Left ventricle myocardium inferior (tissue), 1 donor: ENCODE measurements at regions not wholly inside any gene's neighbourhood (a gene's known extent, or its start where the extent isn't known, plus 50 kb on each side); places are given as distances from the start of the nearest gene placed in this dataset.

Experiments
- DNase-seq: peaks from one replicate; pipeline ENCODE4 v3.0.0-alpha.2; 2020
- H3K27ac ChIP-seq: fragments of 200-600 bp; replicated peaks from 2 replicates; pipeline ENCODE4 v1.8.0; 2021
- H3K27me3 ChIP-seq: fragments of 200-600 bp; 2 replicates; pipeline ENCODE4 v1.8.0; 2021; ENCODE audit warnings: low read depth
- H3K36me3 ChIP-seq: fragments of 200-600 bp; 2 replicates; pipeline ENCODE4 v1.8.0; 2021
- H3K4me1 ChIP-seq: fragments of 200-600 bp; 2 replicates; pipeline ENCODE4 v1.8.0; 2021
- H3K4me3 ChIP-seq: fragments of 200-600 bp; 2 replicates; pipeline ENCODE4 v1.8.0; 2021; ENCODE audit warnings: mild to moderate bottlenecking, moderate library complexity
- H3K9me3 ChIP-seq: fragments of 200-600 bp; replicated peaks from 2 replicates; pipeline ENCODE4 v1.8.0; 2021
- intact Hi-C: fragments of 100-400 bp; cut with micrococcal nuclease; formaldehyde crosslinking; loops from one replicate; pipeline ENCODE4 v1.11.0; 2022
- TF ChIP-seq, protein P1 (sequence below): fragments of 200-600 bp; IDR thresholded peaks from 2 replicates; pipeline ENCODE4 v1.8.0; 2021; ENCODE audit warnings: antibody characterized with exemption, mild to moderate bottlenecking, borderline replicate concordance
- donor health status: DM: no; HTN: yes; CAD: no; lungs with severe emphysema.

DNA sequence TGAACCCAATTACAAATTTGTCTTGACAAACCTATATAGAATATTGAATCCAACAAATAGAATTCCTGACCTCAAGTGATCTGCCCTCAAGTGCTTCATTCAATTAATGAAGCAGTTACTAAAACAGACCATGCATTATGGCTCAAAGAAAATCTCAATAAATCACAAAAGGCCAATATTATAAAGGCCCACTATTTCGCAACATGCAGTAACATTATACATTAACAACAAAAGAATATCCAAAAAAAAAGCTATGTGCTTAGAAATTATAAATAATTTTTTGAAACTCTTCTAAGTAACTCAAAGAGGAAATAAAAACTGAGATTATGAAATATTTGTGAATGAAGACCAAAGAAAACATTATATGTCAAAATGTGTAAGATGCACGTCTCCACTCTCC is 177.7 kb downstream of the ZNF674 start:
- H3K27me3 ChIP-seq: no peaks in the 10 kb centered on the region
- no peak overlapping the region for H3K4me3 ChIP-seq
- H3K36me3 ChIP-seq: no peaks in the 10 kb centered on the region
- TF ChIP-seq, protein P1, sequence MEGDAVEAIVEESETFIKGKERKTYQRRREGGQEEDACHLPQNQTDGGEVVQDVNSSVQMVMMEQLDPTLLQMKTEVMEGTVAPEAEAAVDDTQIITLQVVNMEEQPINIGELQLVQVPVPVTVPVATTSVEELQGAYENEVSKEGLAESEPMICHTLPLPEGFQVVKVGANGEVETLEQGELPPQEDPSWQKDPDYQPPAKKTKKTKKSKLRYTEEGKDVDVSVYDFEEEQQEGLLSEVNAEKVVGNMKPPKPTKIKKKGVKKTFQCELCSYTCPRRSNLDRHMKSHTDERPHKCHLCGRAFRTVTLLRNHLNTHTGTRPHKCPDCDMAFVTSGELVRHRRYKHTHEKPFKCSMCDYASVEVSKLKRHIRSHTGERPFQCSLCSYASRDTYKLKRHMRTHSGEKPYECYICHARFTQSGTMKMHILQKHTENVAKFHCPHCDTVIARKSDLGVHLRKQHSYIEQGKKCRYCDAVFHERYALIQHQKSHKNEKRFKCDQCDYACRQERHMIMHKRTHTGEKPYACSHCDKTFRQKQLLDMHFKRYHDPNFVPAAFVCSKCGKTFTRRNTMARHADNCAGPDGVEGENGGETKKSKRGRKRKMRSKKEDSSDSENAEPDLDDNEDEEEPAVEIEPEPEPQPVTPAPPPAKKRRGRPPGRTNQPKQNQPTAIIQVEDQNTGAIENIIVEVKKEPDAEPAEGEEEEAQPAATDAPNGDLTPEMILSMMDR: no peak
- H3K9me3 ChIP-seq: no peaks in the 10 kb centered on the region
- H3K27ac ChIP-seq: no peak overlapping the region
- no peak for DNase-seq
- H3K4me1 ChIP-seq: no peaks in the 10 kb centered on the region
- intact Hi-C loops: no loop called here

DNA sequence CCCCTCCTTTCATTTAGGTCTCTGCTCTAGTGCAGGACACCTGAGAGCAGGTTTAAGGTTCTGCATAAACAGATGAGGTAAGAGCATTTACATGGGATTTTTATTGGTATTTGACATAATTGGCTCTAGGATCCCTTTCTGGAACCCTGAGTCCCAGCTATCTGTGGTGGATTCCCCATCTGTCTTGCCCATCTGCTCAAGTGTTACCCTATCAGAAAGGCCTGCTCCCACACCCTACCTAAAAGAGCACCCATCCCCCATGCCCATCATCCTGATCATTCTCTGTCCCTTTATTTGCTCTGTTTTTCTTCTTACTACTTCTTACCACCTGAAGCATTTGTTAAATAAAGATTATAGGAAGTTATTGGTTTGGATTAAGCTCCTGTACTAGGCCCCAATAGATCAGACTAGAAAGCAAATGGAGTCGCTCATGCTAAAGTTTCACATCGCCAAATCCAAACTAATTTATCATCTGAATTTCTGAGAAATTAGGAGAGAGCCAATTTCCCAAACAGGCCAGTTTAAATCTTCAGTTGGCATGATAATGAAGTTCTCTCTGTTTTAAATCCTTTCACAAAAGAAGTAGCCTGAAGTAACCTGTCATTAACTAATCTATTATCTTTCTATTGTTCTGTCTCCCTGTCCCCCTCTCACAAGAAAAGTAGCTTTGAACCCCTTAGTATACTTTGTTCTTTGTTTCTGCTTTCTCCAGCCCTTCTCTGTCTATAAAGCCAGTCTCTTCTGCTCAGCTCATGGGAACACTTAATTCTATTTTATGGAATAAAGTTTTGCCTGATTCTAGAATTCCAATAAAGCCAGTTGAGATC is 178.6 kb downstream of the ZNF674 start:
- no peaks in the 10 kb centered on the region for H3K9me3 ChIP-seq
- no peak overlapping the region for H3K4me3 ChIP-seq
- intact Hi-C loops: no loop called here
- no peak overlapping the region for H3K27ac ChIP-seq
- TF ChIP-seq, protein P1: no peak
- no peak for DNase-seq
- no peaks in the 10 kb centered on the region for H3K4me1 ChIP-seq
- H3K27me3 ChIP-seq: no peaks in the 10 kb centered on the region
- H3K36me3 ChIP-seq: no peaks in the 10 kb centered on the region

DNA sequence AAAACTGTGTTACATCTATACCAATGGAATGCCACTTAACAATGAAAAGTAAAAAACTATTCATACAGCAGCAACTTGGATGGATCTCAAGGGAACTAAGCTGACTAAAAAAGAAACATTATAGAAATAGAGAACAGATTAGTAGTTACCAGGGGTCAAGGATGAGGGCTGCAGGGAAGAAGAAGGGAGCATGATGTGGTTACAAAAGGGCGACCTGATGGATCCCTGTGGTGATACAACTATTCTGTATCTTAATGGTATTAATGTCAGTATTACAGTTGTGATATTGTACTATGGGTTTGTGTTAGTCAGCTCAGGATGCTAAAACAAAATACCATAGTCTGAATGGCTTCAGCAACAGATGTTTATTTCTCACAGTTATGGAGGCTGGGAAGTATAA is 190.7 kb downstream of the ZNF674 start:
- Histone ChIP-seq H3K4me1 (no peaks in the 10 kb centered on the region), H3K36me3 (no peaks in the 10 kb centered on the region), H3K27ac (no peak overlapping the region), H3K4me3 (no peak overlapping the region), H3K9me3 (peaks cover 4% of the 10 kb centered on the region), H3K27me3 (no peaks in the 10 kb centered on the region)
- intact Hi-C loops: no loop called here
- DNase-seq: no peak
- TF ChIP-seq, protein P1: no peak

DNA sequence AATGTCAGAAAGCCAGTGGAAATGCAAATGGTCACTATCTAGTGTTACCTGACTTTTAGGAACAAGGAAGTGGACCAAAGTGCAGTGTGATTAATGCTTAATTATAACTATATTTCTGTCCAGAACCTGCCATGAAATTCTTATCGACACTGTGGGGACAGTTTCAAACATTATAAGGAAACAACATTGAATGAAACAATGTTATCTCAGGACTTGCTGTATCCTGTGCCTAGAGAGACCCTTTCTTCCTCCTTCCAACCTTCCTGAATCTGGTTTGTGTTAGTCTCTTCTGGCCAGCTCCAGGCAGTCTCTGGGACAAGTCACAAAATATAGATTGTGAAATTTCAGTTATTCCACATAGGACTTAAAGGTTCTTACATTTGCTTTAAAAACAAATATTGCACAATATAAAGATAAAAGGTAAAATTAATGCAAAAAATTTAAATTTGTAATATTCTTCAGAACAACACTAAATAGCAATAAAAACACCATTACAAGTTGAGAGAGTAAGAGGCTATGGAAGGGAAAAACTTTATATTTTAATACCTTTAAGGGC is 203.4 kb downstream of the ZNF674 start:
- Histone ChIP-seq H3K4me1 (no peaks in the 10 kb centered on the region), H3K27me3 (no peaks in the 10 kb centered on the region), H3K27ac (no peak overlapping the region), H3K36me3 (no peaks in the 10 kb centered on the region), H3K4me3 (no peak overlapping the region), H3K9me3 (no peaks in the 10 kb centered on the region)
- no peak for DNase-seq
- intact Hi-C loops: no loop called here
- TF ChIP-seq, protein P1: no peak

DNA sequence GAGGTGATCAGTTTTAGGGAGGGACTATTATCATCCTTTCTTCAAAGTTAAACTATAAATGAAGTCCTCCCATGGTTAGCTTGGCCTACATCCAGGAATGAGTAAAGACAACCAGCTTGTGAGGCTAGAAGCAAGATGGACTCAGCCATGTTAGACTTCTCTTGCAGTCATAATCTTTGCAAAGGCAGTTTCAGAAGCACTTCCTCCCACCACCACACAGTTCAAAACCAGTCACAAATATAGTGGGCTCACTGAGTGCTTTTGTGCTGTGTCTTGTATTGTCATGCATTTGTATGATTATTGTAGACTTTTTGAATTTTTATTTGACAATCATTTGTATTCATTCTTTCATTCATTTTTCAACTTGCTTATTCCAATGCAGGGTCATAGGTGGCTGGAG is 204.5 kb downstream of the ZNF674 start:
- TF ChIP-seq, protein P1: no peak
- Histone ChIP-seq H3K4me1 (no peaks in the 10 kb centered on the region), H3K27ac (no peak overlapping the region), H3K4me3 (no peak overlapping the region), H3K27me3 (no peaks in the 10 kb centered on the region), H3K36me3 (no peaks in the 10 kb centered on the region), H3K9me3 (no peaks in the 10 kb centered on the region)
- no peak for DNase-seq
- intact Hi-C loops: no loop called here
